CD4-positive, alpha-beta T cell treated with Interleukin-17A for 4 hours (primary cell): ENCODE measurements at regions not wholly inside any gene's neighbourhood (a gene's known extent, or its start where the extent isn't known, plus 50 kb on each side); places are given as distances from the start of the nearest gene placed in this dataset.
"Not testable (repeated sequence)": the region's sequence is repeated elsewhere in the genome, so short reads cannot be mapped to it uniquely, and the experiment has no call there.

ENCODE experiments used
- DNase-seq: peaks from one replicate; pipeline ENCODE4 v3.0.0-alpha.2; 2020; ENCODE audit warnings: mixed read lengths

- DNase-seq = not testable (repeated sequence)
These were observed 179.1 kb downstream of the LRRC70 start for GRCh38 chr5:62757686-62758085.

GRCh38 chr5:62752998-62753367 lies 174.4 kb downstream of the LRRC70 start:
- not testable (repeated sequence) for DNase-seq

GRCh38 chr5:62752056-62752997 lies 173.7 kb downstream of the LRRC70 start:
- not testable (repeated sequence) for DNase-seq

GRCh38 chr5:62742207-62742606 lies 163.6 kb downstream of the LRRC70 start:
- no peak for DNase-seq

- no peak for DNase-seq
These were observed 163.1 kb downstream of the LRRC70 start for GRCh38 chr5:62741761-62742160.

GRCh38 chr5:62737766-62738165 lies 159.1 kb downstream of the LRRC70 start:
- no peak for DNase-seq

- no peak for DNase-seq
These were observed 154.1 kb downstream of the LRRC70 start for GRCh38 chr5:62732677-62733121.

- no peak for DNase-seq
These were observed 152.4 kb downstream of the LRRC70 start for GRCh38 chr5:62731022-62731421.

GRCh38 chr5:62729675-62730074 lies 151.1 kb downstream of the LRRC70 start:
- DNase-seq = no peak

GRCh38 chr5:62727861-62728260 lies 149.2 kb downstream of the LRRC70 start:
- DNase-seq = no peak

- DNase-seq = no peak
These were observed 148.6 kb downstream of the LRRC70 start for GRCh38 chr5:62727184-62727583.

- no peak for DNase-seq
These were observed 143.7 kb downstream of the LRRC70 start for GRCh38 chr5:62722360-62722759.

GRCh38 chr5:62720031-62720441 lies 141.4 kb downstream of the LRRC70 start:
- no peak for DNase-seq

- DNase-seq = no peak
These were observed 140.6 kb downstream of the LRRC70 start for GRCh38 chr5:62719061-62719720.

- DNase-seq = peak; percentile 5
These were observed 139.7 kb downstream of the LRRC70 start for GRCh38 chr5:62718324-62718723.

GRCh38 chr5:62717301-62717933 lies 138.8 kb downstream of the LRRC70 start:
- no peak for DNase-seq

- DNase-seq = no peak
These were observed 135.7 kb downstream of the LRRC70 start for GRCh38 chr5:62714296-62714695.

GRCh38 chr5:62708481-62709325 lies 130.1 kb downstream of the LRRC70 start:
- DNase-seq = no peak

- DNase-seq = no peak
These were observed 128.9 kb downstream of the LRRC70 start for GRCh38 chr5:62707563-62707962.

GRCh38 chr5:62707131-62707530 lies 128.5 kb downstream of the LRRC70 start:
- DNase-seq = no peak

- DNase-seq = no peak
These were observed 126.4 kb downstream of the LRRC70 start for GRCh38 chr5:62705022-62705421.

GRCh38 chr5:62702126-62702525 lies 123.5 kb downstream of the LRRC70 start:
- DNase-seq = no peak

- no peak for DNase-seq
These were observed 122.4 kb downstream of the LRRC70 start for GRCh38 chr5:62701036-62701435.
